ENCODE measurements at regions not wholly inside any gene's neighbourhood (a gene's known extent, or its start where the extent isn't known, plus 50 kb on each side); places are given as distances from the start of the nearest gene placed in this dataset.

DNA sequence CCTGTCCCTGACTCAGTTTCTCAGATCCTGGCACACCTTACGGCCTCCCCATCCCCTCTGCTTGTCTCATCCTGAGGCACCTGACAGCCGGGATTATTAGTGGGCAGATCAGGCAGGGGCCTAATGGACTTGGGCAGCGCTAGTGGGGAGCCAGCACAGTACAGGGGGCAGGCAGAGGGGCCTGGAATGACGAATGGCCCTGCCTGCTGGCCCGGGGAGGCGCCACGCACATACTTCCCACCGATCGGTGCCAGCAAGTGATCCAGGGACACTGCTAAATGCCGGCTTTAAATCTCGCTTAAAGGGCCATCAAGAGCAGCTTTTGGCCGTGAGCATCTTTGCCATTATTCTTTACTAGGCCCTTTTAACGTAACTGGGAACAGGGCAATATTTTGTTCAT, 188.4 kb downstream of the DHX35 start:
- in situ Hi-C loops (cut with HindIII; ENCODE audit: low pct_unique_long_range_greater_than_20kb, low sequenced_read_pairs), result no loop called here
- no peak for DNase-seq (ENCODE audit: low read depth, low spot score)

DNA sequence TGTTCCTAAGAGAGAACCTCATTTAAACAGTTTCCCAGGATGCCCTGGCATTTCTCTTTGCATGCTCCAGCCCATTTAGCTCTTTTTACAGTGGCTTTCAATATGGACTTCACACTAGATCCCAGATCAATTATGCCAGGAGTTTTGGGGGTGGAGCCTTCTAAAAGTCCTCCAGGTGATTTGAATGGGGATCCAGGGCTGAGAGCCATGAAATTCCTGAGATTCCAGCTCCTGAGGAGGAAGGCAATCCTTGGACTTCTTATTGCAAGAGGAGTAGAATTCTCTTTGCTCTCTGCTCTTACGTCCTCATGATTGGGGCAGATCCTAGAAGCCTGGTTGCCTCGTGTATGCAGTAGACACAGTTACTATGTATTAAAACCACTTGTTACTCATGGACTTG, 184.2 kb downstream of the DHX35 start:
- in situ Hi-C loops (cut with HindIII; ENCODE audit: low pct_unique_long_range_greater_than_20kb, low sequenced_read_pairs), result no loop called here
- DNase-seq (ENCODE audit: low read depth, low spot score), result no peak

DNA sequence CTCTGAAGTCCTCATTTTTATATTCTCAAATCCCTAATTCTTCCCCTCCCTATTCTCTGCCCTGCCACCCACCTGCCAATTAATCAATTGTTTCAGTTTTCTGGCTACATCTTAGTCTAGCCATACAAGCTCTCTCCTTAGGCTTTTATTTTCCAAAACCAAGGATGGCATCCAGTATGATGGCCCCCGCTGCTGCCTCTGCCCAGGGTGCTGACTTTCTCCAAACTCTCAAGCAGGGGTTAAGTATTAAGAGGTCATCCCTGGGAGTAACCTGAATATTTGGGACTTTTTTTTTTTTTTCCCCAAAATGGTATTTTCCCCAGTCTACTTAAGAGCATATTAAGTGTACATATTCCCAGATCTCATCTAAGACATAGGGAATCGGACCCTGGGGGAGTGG, 183.8 kb downstream of the DHX35 start:
- in situ Hi-C loops (cut with HindIII; ENCODE audit: low pct_unique_long_range_greater_than_20kb, low sequenced_read_pairs), result no loop called here
- DNase-seq (ENCODE audit: low read depth, low spot score), result no peak

DNA sequence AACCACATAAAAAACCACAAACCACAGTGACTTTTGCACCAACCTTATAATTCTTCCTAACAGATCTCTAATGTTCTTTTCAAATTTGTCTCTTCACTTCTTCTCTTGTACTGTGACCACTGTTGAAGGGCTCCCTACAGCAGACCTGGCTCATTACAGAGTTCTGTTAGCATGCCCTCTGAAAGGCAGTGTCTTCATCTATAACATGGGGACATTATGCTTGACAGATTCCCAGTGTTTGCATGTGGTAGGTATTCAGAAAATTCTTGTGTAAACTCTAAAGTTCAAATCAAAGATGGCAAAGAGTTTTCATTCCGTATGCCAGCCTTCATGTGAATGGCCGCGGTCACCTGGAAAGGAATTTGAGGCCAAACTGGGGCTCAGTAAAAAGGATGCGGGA, 182.6 kb downstream of the DHX35 start:
- in situ Hi-C loops (cut with HindIII; ENCODE audit: low pct_unique_long_range_greater_than_20kb, low sequenced_read_pairs), result no loop called here
- DNase-seq (ENCODE audit: low read depth, low spot score), result no peak

DNA sequence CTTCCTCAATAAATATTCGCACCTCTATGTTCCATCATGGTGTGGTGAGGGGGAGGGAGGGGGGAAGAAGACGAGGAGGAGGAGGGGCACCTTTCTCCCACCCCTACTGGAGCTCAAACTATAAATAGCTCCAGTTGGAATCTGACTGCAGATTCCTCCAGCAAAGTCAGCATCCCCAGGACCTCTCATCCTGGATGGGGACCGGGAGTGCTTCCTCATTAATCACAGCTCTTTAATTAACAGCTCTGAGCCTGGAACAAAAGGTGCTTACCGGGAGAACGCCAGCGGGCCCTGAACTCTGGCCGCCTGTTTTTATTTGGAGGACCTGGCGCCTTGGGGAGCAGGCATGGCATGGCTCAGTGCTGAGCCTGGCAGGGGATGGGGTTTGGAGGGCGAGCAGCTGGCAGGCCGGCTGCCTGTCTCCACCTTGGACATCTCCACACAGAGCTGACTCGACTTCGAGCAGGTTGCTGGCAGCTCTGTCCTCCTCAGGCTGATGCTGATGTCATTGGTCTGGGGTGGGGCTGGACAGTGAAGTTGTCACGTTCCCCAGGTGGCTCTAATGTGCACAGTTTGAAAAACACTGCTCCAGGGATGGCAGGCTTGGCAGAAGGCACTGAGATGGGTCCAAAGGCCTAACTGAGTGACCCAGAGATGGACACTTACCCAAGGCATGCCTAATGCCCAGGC, 180.4 kb downstream of the DHX35 start:
- in situ Hi-C loops (cut with HindIII; ENCODE audit: low pct_unique_long_range_greater_than_20kb, low sequenced_read_pairs), result no loop called here
- DNase-seq (ENCODE audit: low read depth, low spot score), result no peak

DNA sequence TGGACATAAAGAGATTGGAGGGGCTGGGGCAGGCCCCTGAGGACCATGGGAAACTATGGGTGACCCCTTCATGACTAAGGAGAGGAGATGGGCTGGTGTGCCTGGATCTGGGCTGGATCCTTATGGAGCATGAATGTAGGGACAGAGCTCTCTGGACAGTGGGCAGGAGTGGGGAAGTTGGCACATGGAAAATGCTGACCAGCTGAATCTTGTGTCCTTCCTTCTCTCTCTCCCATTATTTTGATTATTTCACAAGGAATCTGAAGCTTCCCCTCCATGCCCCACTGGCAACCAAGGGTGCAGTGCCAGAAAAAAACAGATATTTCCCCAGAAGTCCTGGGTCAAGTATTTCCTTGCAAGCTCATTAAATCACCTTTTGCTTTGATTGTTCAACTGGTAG, 175.2 kb downstream of the DHX35 start:
- in situ Hi-C loops (cut with HindIII; ENCODE audit: low pct_unique_long_range_greater_than_20kb, low sequenced_read_pairs), result no loop called here

DNA sequence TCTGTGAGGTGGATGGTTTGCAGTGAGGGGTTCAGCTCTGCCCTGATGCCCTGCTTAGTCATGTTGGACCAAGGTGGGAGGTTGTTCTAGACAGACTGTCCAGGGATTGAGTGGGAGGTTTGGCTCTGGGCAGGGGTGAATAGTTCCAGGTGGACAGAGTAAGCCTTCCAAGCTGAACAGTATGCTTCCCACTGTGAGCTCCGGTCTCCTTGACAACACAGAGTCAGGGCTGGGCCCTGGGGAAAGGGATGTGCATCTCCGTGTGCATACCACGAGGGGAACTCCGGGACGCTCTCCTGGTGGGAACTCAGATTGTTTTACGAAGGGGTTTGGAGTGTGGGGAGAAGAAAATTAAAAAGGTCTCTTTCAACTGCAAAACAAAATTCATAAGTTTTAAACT, 174.7 kb downstream of the DHX35 start:
- DNase-seq (ENCODE audit: low read depth, low spot score), result no peak
- in situ Hi-C loops (cut with HindIII; ENCODE audit: low pct_unique_long_range_greater_than_20kb, low sequenced_read_pairs), result no loop called here

More for the DNA sequence above, 175.2 kb downstream of the DHX35 start:
- no peak for DNase-seq (ENCODE audit: low read depth, low spot score)

DNA sequence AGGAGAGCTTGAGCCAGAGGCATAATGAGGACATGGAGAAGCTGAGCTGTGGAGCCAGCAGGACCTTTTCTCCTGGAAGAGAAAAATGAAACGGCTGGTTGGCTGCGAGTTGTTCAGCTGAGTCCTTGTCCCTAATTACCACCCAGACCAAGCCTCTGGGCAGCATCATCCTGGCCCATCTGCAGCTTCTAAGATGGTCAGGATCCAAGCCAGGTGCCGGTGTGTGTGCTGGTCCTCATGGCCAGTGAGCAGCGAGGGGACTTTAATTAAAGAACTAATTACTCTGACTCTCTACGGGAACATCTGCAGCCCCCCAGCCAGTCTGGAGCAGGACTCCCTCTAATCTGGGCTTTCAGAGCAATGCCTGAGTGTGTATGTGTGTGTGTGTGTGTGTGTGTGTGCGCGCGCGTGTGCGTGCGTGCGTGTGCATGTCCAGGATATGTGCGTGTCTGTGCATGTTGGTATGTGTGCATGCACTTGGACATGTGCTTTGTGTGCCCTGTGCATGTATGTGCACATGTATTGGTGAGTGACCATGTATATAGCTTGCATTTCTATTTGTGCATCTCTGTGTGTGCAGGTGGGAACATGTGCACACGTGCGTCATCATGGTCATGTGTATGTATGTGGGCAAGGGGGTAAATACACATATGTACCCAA, 173.9 kb downstream of the DHX35 start:
- DNase-seq (ENCODE audit: low read depth, low spot score), result no peak
- in situ Hi-C loops (cut with HindIII; ENCODE audit: low pct_unique_long_range_greater_than_20kb, low sequenced_read_pairs), result no loop called here

DNA sequence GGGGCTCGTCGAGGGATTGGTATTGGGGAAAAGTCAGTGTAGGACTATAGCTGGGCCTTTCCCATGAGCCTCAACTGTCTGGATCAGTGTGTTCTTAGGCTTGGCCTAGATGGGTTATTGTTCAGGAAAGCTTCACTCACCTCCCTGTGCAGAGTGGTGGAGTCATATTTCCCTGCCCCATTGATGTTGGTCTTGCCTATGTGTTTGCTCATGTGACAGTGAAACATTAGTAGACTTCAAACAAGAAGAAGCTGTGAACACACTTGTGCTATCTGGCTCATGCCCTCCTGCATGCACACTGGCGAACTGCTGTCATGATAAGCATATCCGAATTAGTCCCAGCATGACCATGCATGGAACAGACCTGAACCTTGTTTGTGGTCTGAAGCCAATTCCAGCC, 171.1 kb downstream of the DHX35 start:
- in situ Hi-C loops (cut with HindIII; ENCODE audit: low pct_unique_long_range_greater_than_20kb, low sequenced_read_pairs), result no loop called here
- no peak for DNase-seq (ENCODE audit: low read depth, low spot score)

DNA sequence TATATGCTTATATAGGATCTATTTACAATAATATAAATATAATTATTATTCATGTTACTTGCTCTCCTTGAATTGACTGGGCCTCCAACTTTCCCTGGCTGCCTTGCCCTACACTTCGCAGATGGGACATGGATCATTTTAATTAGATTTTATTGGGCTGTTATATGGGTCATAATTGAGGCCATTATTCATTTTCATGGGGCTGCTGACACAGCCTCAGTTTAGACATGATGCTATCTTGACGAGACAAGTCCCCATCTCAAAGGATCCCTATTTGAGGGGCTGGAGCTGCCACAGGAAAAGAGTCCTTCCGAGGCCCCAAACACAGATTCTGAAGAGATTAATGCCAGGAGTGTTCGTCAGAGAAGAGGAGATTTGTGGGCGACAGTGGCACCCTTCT, 170.4 kb downstream of the DHX35 start:
- in situ Hi-C loops (cut with HindIII; ENCODE audit: low pct_unique_long_range_greater_than_20kb, low sequenced_read_pairs), result no loop called here

DNA sequence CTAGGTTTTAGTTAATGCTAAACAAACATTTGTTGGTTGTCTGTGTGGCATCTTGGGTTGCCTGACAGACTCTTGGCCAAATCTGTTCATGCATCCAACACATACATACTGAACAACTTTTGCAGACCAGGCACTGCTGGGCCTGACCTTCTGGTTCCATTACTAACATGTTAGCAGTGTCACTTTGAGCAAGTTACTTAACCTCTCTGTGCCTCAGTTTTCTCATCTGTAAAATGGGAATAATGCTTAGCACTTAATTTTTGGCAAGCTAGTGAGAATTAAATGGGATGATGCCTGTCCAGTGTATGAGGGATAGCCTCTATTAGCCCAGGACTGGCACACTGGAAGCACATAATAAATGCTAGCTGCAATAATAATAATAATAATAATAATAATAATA, 169.9 kb downstream of the DHX35 start:
- no peak for DNase-seq (ENCODE audit: low read depth, low spot score)
- in situ Hi-C loops (cut with HindIII; ENCODE audit: low pct_unique_long_range_greater_than_20kb, low sequenced_read_pairs), result no loop called here

More for the DNA sequence above, 170.4 kb downstream of the DHX35 start:
- no peak for DNase-seq (ENCODE audit: low read depth, low spot score)

DNA sequence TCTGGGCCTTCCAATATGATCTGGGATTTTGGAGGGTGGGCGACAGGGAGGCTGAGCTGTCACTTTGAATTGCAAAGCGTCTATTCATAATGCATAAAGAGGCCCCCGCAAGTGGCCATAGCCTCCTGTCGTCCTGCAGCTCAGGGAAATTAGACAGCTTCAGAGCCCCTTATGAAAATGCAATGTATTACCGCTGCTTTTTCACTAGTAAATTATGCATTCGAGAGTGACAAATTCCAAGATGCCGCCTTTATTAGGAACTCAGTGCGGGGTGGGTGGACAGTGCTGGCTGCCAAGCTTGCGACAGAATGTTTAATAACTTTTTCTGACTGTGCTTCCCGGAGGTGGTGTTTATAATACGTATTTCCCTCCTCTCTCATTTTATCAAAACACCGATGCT, 168.5 kb downstream of the DHX35 start:
- DNase-seq (ENCODE audit: low read depth, low spot score), result no peak
- in situ Hi-C loops (cut with HindIII; ENCODE audit: low pct_unique_long_range_greater_than_20kb, low sequenced_read_pairs), result no loop called here

DNA sequence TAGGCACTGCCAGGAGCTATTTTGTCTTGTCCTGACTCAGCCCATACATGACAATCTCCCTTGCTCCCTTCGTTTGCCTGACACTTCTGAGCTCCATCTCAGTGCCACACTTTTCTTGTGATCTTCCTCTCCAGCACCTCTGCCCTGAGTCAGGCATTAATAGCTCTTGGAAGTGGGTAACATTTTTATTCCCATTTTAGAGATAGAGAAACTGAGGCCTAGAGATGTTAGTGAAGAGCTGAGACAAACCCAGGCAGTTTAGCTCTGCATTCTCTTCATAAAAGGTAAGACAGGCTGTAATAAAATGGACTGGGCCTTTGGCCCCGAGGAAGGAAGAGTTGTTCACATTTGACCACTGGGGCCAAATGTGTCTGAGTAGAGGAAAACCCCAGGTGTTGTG, 167.4 kb downstream of the DHX35 start:
- in situ Hi-C loops (cut with HindIII; ENCODE audit: low pct_unique_long_range_greater_than_20kb, low sequenced_read_pairs), result no loop called here
- no peak for DNase-seq (ENCODE audit: low read depth, low spot score)

DNA sequence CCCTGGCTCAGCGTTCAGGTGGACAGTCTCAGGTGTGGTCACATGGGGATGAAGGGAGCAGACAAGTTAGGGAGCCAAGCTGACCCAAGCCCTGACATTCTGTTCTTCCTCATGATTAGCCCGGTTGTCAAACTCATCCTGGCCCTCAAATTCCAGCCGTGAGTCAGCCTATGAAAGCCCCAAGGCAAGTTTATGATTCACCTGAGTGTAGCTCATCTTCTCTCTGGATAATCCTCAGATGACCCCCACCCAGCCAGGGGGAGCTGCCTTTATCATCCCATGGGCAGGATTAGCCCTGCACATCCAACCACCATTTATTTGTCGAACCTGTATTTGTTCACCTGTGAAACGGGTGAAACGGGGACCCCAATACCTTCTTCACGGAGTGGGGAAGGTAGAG, 161.9 kb downstream of the DHX35 start:
- in situ Hi-C loops (cut with HindIII; ENCODE audit: low pct_unique_long_range_greater_than_20kb, low sequenced_read_pairs), result no loop called here
- no peak for DNase-seq (ENCODE audit: low read depth, low spot score)

DNA sequence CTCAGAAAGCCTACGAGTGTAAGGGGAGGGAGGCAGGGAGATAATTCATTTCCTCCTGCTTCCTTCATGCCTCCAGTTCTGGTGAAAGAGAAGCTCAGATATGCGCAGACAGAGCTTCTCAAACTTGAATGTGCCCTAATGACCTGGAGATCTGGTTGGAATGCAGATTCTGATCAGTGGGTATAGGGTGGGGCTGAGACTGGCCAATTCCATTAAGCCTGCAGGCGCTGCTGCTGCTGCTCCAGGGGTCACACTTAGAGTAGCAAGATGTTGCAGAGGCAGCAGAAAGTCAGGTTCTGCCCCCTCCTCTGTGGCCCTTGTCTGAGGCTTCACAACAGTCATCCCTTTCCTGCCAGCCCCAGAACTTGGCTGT, 161.0 kb downstream of the DHX35 start:
- in situ Hi-C loops (cut with HindIII; ENCODE audit: low pct_unique_long_range_greater_than_20kb, low sequenced_read_pairs), result no loop called here
- no peak for DNase-seq (ENCODE audit: low read depth, low spot score)

DNA sequence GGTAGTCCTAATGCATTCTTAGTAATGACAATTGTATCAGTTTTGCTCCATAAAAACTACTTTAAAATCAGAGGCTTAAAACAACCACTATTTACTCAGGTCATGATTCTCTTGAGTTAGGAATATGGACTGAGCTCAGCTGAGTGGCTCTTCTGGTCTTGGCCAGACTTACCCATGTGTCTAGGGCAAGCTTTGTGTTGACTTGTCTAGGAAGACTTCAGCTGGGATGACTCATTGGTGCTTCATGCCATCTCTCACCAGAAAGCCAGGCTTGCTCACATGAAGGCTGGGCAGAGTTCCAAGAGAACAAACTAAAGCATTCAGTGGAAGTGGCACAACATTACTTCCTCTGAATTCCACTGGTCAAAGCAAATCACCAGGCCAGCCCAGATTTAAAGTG, 155.3 kb downstream of the DHX35 start:
- DNase-seq (ENCODE audit: low read depth, low spot score), result peak; percentile 69
- in situ Hi-C loops (cut with HindIII; ENCODE audit: low pct_unique_long_range_greater_than_20kb, low sequenced_read_pairs), result no loop called here

DNA sequence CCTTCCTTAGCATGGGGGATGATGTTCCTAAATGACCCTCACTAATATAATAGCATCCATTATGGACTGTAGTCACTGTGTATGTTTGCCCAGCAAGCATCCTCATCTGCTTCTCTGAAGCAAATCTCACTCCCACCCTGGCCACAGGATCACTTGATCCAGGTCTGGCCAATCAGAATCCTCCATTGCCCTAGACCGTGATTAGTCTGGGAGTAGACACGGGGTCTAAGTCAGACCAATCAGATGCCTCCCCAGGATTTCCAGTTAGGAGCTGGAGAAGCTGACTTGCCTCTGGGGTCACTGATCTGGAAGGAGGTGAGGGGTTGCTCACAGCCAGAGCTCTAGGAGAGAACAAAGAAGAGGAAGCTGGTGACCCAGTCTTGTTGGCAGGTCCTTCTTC, 153.9 kb downstream of the DHX35 start:
- in situ Hi-C loops (cut with HindIII; ENCODE audit: low pct_unique_long_range_greater_than_20kb, low sequenced_read_pairs), result no loop called here
- no peak for DNase-seq (ENCODE audit: low read depth, low spot score)

DNA sequence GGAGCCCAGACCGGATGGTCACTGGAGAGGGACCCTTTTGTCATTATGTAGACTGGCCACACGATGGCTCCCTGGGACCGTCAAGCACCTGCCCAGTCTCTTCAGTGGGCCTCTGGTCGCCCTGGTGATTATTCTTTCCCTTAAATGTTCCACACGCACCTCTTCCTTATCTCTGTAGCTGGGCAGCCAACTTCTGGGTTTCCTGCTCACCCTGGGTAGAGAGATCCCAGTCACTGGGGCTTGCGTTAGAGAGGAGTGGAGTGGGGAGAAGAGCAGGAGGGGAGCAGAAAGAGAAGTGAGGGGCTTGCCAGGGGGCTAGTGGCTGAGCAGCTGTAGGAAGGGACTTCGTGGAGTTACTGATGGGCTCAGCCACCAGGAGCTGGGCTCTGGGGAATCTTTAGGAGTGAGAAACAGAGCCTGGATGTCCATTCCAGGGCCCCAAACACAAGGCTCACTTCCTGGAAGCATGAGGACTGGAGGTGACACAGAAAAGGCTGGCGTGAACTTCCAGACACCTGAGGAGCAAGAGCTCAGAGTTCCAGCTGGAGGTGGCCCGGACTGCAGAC, 150.1 kb downstream of the DHX35 start:
- peak; percentile 69 for DNase-seq (ENCODE audit: low read depth, low spot score)
- in situ Hi-C loops (cut with HindIII; ENCODE audit: low pct_unique_long_range_greater_than_20kb, low sequenced_read_pairs), result no loop called here
